ENCODE measurements at regions not wholly inside any gene's neighbourhood (a gene's known extent, or its start where the extent isn't known, plus 50 kb on each side); places are given as distances from the start of the nearest gene placed in this dataset.
"Not testable (repeated sequence)": the region's sequence is repeated elsewhere in the genome, so short reads cannot be mapped to it uniquely, and the experiment has no call there.

- no peak for FAIRE-seq
These were observed 133.5 kb upstream of the PAK3 start for GRCh38 chrX:110962451-110962850.

GRCh38 chrX:110955706-110956105 lies 140.3 kb upstream of the PAK3 start:
- FAIRE-seq: no peak

GRCh38 chrX:110954428-110955100 lies 141.4 kb upstream of the PAK3 start:
- FAIRE-seq: no peak

- no peak for FAIRE-seq
These were observed 144.3 kb upstream of the PAK3 start for GRCh38 chrX:110951472-110952269.

GRCh38 chrX:110944751-110945675 lies 149.4 kb upstream of the CHRDL1 start:
- no peak for FAIRE-seq

- no peak for FAIRE-seq
These were observed 148.7 kb upstream of the CHRDL1 start for GRCh38 chrX:110944311-110944750.

- no peak for FAIRE-seq
These were observed 146.3 kb upstream of the CHRDL1 start for GRCh38 chrX:110941906-110942305.

- FAIRE-seq: peak; percentile 55
These were observed 143.5 kb upstream of the CHRDL1 start for GRCh38 chrX:110938977-110939732.

- FAIRE-seq: no peak
These were observed 129.3 kb upstream of the CHRDL1 start for GRCh38 chrX:110924871-110925270.

- FAIRE-seq: no peak
These were observed 125.4 kb upstream of the CHRDL1 start for GRCh38 chrX:110920991-110921390.

- FAIRE-seq: no peak
These were observed 120.0 kb upstream of the CHRDL1 start for GRCh38 chrX:110915570-110915969.

- FAIRE-seq: no peak
These were observed 119.5 kb upstream of the CHRDL1 start for GRCh38 chrX:110915111-110915510.

- FAIRE-seq: no peak
These were observed 118.7 kb upstream of the CHRDL1 start for GRCh38 chrX:110914281-110914680.

GRCh38 chrX:110904747-110905146 lies 109.1 kb upstream of the CHRDL1 start:
- FAIRE-seq: not testable (repeated sequence)

- peak; percentile 75 for FAIRE-seq
These were observed 86.4 kb upstream of the CHRDL1 start for GRCh38 chrX:110881971-110882370.

GRCh38 chrX:110877326-110877725 lies 81.7 kb upstream of the CHRDL1 start:
- FAIRE-seq: no peak

GRCh38 chrX:110871839-110872238 lies 76.2 kb upstream of the CHRDL1 start:
- FAIRE-seq: no peak

- FAIRE-seq: no peak
These were observed 70.8 kb upstream of the CHRDL1 start for GRCh38 chrX:110866421-110866820.

- no peak for FAIRE-seq
These were observed 68.3 kb upstream of the CHRDL1 start for GRCh38 chrX:110863883-110864282.

GRCh38 chrX:110858565-110858964 lies 62.9 kb upstream of the CHRDL1 start:
- FAIRE-seq: peak; percentile 21

- no peak for FAIRE-seq
These were observed 58.0 kb upstream of the CHRDL1 start for GRCh38 chrX:110853610-110854009.

- FAIRE-seq: no peak
These were observed 56.6 kb upstream of the CHRDL1 start for GRCh38 chrX:110852180-110852579.
